ENCODE measurements at regions not wholly inside any gene's neighbourhood (a gene's known extent, or its start where the extent isn't known, plus 50 kb on each side); places are given as distances from the start of the nearest gene placed in this dataset.

- no peak for TF ChIP-seq CTCF (IDR thresholded peaks at IDR 0.05)
- Histone ChIP-seq H3K4me3 (no peak overlapping the region), H3K27ac (no peak overlapping the region)
- DNase-seq (ENCODE audit: low spot score) = no peak
These were observed 331.6 kb upstream of the DUSP10 start for GRCh38 chr1:222073307-222073995.

GRCh38 chr1:222071387-222071786, 329.5 kb upstream of the DUSP10 start:
- DNase-seq (ENCODE audit: low spot score) = no peak
- no peak overlapping the region for H3K27ac ChIP-seq
- no peak overlapping the region for H3K4me3 ChIP-seq
- TF ChIP-seq CTCF (IDR thresholded peaks at IDR 0.05) = no peak

- no peak for TF ChIP-seq CTCF (IDR thresholded peaks at IDR 0.05)
- no peak overlapping the region for H3K4me3 ChIP-seq
These were observed 327.0 kb upstream of the DUSP10 start for GRCh38 chr1:222068937-222069336.

GRCh38 chr1:222068101-222068500, 326.2 kb upstream of the DUSP10 start:
- no peak overlapping the region for H3K27ac ChIP-seq
- TF ChIP-seq CTCF (IDR thresholded peaks at IDR 0.05) = no peak
- no peak for DNase-seq (ENCODE audit: low spot score)
- H3K4me3 ChIP-seq = no peak overlapping the region

More at GRCh38 chr1:222068937-222069336, 327.0 kb upstream of the DUSP10 start:
- no peak for DNase-seq (ENCODE audit: low spot score)
- H3K27ac ChIP-seq = no peak overlapping the region

GRCh38 chr1:222066539-222066938, 324.6 kb upstream of the DUSP10 start:
- H3K4me3 ChIP-seq = no peak overlapping the region
- no peak overlapping the region for H3K27ac ChIP-seq
- no peak for TF ChIP-seq CTCF (IDR thresholded peaks at IDR 0.05)
- DNase-seq (ENCODE audit: low spot score) = no peak

GRCh38 chr1:222065234-222065633, 323.3 kb upstream of the DUSP10 start:
- no peak overlapping the region for H3K27ac ChIP-seq
- H3K4me3 ChIP-seq = no peak overlapping the region
- no peak for TF ChIP-seq CTCF (IDR thresholded peaks at IDR 0.05)
- no peak for DNase-seq (ENCODE audit: low spot score)

Data from coronary artery (tissue), 2 donors.